Skin epidermis (tissue), 12 donors: ENCODE measurements at regions not wholly inside any gene's neighbourhood (a gene's known extent, or its start where the extent isn't known, plus 50 kb on each side); places are given as distances from the start of the nearest gene placed in this dataset.

Source experiments
- H3K27ac ChIP-seq, 21 experiments: fragments of 200-600 bp; sonication (generic) in 11 of 21; one replicate each; pipeline ENCODE4 v1.5.0; 2020; ENCODE audit warnings: mild to moderate bottlenecking in 3 of 21, inconsistent platforms in 2 of 21, moderate library complexity in 2 of 21
- H3K4me3 ChIP-seq, 7 experiments: fragments of 200-600 bp; sonication (generic) in 2 of 7; one replicate each; pipeline ENCODE4 v1.5.0; 2020; ENCODE audit warnings: inconsistent platforms in 2 of 7, mild to moderate bottlenecking in 2 of 7, moderate library complexity in 1 of 7

DNA sequence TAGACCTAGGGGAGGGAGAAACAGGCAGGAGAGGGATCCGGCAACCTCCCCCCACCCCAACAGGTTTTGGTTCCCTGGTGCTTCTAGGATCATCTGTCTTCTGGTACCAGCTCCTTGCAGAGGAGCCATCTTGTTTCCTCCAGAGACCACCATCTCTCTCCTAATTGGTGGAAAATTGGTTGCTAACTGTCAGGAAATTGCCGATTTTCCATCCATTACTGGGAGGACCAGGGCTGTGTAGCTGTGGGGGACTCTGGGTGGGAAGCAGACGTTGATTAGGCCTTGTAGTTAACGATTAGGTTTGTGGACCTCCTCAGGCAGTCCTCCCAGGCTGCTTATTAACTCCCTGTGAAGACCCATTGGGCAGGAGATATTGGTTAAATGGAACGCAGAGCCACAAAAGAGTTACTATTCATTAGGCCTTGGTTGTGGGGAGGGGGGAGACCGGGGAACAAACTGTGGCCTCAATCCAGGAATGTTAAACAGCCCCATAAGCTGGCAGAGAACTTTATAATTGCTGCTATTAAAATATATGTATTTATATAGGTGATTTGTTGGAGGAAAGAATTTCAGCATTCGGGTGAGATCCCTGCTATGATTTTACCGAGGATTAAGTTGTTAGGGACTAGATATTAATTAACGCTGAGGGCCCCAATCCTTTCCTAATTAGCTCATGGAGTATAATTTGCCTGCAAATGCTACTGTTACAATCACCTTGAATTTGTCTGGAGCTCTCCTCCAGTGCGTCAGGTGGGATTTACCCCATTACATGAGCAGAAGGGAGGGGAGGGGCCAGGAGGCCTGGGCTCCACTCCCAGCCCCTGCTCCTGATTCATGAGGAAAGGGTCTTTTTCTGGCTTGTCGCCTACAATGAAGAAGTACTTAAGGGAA is 61.2 kb upstream of the TRABD2B start:
- no peak overlapping the region for H3K27ac ChIP-seq
- H3K4me3 ChIP-seq, result no peak overlapping the region

- Histone ChIP-seq H3K27ac (no peak overlapping the region), H3K4me3 (no peak overlapping the region)
Observed at GRCh38 chr1:48057249-48057648, 60.1 kb upstream of the TRABD2B start.

DNA sequence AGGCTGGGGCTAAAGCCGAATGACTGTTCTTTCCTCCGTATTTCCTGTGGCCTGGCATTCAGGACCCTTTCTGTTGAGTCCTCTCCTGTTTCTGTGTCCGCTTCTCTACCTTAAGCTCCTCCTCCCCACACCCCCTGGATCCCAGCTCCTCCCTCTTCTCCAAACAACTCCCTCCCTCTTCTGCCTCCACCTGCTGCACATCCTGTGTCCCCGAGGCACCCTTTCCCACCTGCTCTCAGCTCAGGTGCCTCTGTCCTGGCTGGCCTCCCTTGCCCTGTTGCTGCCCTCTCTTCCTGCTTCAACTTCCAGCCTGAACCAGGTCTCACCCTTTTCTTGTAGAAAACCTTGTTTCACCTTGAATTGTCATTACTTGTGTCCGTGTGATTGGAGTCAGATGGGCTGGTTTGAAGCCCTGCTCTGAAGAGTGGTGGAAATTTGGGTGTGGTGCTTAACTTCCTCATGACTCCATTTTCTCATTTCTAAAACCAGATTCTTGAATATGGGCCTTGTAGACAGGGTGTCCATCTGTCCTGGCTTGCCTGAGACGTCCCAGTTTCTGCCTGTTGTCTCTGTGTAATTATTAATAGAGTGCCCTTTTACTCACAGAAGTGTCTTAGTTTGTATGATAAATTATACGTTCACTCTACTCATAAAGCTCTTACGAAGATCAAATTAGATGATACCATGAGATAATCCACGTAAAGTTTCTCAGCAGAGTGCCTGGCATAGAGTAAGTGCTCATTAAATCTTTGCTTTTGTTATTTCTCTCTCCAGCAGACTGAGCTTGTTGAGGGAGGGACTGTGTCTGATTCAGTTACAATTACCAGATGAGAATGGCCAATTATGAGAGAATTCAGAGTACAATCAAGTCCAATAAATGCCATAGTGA is 58.9 kb upstream of the TRABD2B start:
- Histone ChIP-seq H3K4me3 (no peak overlapping the region), H3K27ac (no peak overlapping the region)

- Histone ChIP-seq H3K4me3 (no peak overlapping the region), H3K27ac (no peak overlapping the region)
Observed at GRCh38 chr1:48054232-48054631, 57.0 kb upstream of the TRABD2B start.

DNA sequence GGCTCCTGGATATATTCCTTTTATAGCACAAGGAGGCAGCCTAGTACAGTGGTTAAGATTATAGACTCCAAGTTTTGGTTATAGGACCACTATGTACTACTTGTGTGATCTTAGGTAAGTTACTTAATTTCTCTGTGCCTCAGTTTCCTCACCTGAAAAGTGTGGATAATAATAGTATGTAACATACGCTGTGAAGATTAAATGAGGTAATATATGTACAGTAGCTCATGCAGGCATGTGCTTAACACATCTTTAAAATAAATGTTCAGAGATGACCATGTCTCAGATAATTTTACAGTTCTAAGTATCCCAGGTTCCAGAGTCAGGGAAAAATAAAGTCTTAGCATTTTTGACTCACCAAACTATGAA is 55.7 kb upstream of the TRABD2B start:
- H3K4me3 ChIP-seq, result no peak overlapping the region
- H3K27ac ChIP-seq, result peak overlapping the region in 3 of 21 experiments; percentile 1 to 67 (median 34)

GRCh38 chr1:48051466-48052126 is 54.4 kb upstream of the TRABD2B start:
- Histone ChIP-seq H3K27ac (peak overlapping the region in 1 of 21 experiments; percentile 67), H3K4me3 (no peak overlapping the region)

DNA sequence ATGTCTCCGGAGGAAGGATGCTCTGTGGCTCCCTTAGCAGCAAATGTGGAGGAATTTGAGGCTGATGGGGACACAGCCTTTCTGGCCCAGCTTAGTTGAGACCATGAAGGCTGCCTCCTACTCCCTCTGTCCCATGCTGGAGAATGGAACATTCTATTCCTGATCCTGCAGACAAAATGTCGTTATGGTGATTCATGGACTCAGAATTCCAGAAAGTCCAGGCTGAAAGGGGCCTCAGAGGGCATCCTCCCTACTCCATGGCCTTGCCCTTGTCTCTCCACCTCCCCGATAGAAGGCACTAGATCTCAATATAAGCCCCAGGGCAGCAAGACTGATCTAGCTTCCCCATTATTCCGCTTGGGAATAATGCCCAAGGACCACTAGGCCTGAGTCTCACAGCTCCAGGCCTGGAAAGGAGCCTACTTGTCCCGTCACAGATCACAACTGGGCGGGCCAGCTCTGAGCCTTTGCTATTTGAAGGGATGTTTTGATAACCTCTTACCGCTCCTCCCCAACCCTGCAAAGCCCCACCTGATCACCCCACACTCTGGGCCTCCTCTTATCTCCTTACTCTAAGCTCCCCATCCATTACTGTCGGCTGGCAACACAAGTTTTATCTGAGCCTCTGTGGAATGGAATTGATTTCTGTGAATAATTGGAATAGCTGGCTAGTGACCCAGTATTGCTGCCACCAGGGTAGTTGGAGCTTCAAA is 52.8 kb upstream of the TRABD2B start:
- H3K27ac ChIP-seq, result no peak overlapping the region

DNA sequence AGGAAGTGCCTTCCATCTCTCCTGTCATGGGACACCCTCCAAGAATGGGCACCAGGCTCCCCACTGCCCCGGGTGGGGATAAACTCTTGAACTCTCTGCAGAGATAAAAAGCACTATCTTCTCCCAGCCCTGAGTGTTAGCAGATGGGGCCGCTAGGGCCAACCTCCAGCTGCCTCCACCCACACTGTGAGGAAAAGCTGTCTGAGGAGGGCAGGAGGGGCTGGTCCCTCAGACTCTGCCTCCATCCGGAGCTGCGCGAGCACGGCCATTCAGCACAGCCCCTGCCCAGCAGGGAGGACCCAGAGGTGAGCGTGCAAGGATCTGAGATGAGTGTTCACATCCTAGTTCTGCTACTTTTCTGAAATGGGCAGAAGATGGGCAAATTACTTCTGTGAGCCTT is 51.8 kb upstream of the TRABD2B start:
- Histone ChIP-seq H3K4me3 (no peak overlapping the region), H3K27ac (peak overlapping the region in 2 of 21 experiments; percentile 2 to 14)

More for the DNA sequence above, 52.8 kb upstream of the TRABD2B start:
- no peak overlapping the region for H3K4me3 ChIP-seq

- no peak overlapping the region for H3K4me3 ChIP-seq
- peak overlapping the region in 2 of 21 experiments; percentile 2 to 63 for H3K27ac ChIP-seq
Observed at GRCh38 chr1:48048064-48048463, 50.9 kb upstream of the TRABD2B start.

- Histone ChIP-seq H3K27ac (peak overlapping the region in 3 of 21 experiments; percentile 5 to 63 (median 8)), H3K4me3 (no peak overlapping the region)
Observed at GRCh38 chr1:48047116-48047515, 49.9 kb upstream of the TRABD2B start.
